ENCODE measurements at regions not wholly inside any gene's neighbourhood (a gene's known extent, or its start where the extent isn't known, plus 50 kb on each side); places are given as distances from the start of the nearest gene placed in this dataset.
A peak's percentile ranks its signal among the peaks of the same experiment; 100 is the strongest.

GRCh38 chr12:127619869-127620734, 646.9 kb upstream of the TMEM132C start:
- Histone ChIP-seq H2BK5ac (ENCODE audit: insufficient read length, low read length) (no peak overlapping the region), H3K14ac (ENCODE audit: insufficient read depth, low read length) (no peak overlapping the region), H3K23ac (ENCODE audit: insufficient read length, low read depth, low read length) (no peak overlapping the region), H3K9me3 (ENCODE audit: control insufficient read depth, low read depth, low read length) (no peaks in the 10 kb centered on the region), H3K79me1 (ENCODE audit: insufficient read depth, low read depth, low read length, poor library complexity, severe bottlenecking) (no peaks in the 10 kb centered on the region), H3T11ph (ENCODE audit: low read length) (no peak overlapping the region), H2BK12ac (ENCODE audit: insufficient read length, low read depth, low read length) (no peak overlapping the region), H3K27ac (ENCODE audit: insufficient read length, low read depth, low read length) (no peak overlapping the region), H2BK15ac (ENCODE audit: low read depth, low read length) (no peak overlapping the region), H4K20me1 (ENCODE audit: control insufficient read depth, insufficient read depth, insufficient read length) (no peaks in the 10 kb centered on the region), H4K91ac (ENCODE audit: insufficient read length, low read depth, low read length) (no peak overlapping the region), H3K18ac (ENCODE audit: insufficient read length, low read depth, low read length) (no peak overlapping the region), H2AFZ (ENCODE audit: low read length) (no peak overlapping the region), H3K4me1 (ENCODE audit: insufficient read depth, low read length) (peaks cover 6% of the 10 kb centered on the region; the same call in 1 of the 2 replicates), H2AK5ac (ENCODE audit: insufficient read length, low read length) (no peak overlapping the region), H2BK20ac (ENCODE audit: low read depth, low read length, poor library complexity, severe bottlenecking) (no peak overlapping the region), H3K23me2 (ENCODE audit: insufficient read length, low read depth, low read length, poor library complexity, severe bottlenecking) (no peaks in the 10 kb centered on the region), H3K56ac (ENCODE audit: insufficient read length, low read depth, low read length) (no peak overlapping the region), H3K4me2 (ENCODE audit: insufficient read depth, insufficient read length, low read length) (no peak overlapping the region), H3K4ac (ENCODE audit: low read depth, low read length) (no peak overlapping the region), H4K5ac (ENCODE audit: insufficient read length, low read depth, low read length) (no peak overlapping the region), H2BK120ac (ENCODE audit: low read depth, low read length, poor library complexity, severe bottlenecking) (no peak overlapping the region), H3K27me3 (ENCODE audit: insufficient read depth, low read length) (no peaks in the 10 kb centered on the region), H3K9ac (ENCODE audit: extremely low read depth, insufficient read length, low read length) (no peak overlapping the region), H3K79me2 (ENCODE audit: insufficient read depth, low read length) (no peaks in the 10 kb centered on the region), H4K8ac (replicated peaks; ENCODE audit: insufficient read length, low read depth, low read length) (no peak overlapping the region)
- Mint-ChIP-seq H3K4me1 (peaks cover 36 to 41% of the 10 kb centered on the region in 2 experiments), H3K4me3 (no peak overlapping the region), H3K27me3 (ENCODE audit: low read depth) (no peaks in the 10 kb centered on the region), H3K27ac (peak overlapping the region in 2 of 3 experiments; percentile 54 to 80; a peak in 3 of 7 replicates), H3K36me3 (ENCODE audit: insufficient read depth in 1 of 3, low read depth in 3 of 3) (no peaks in the 10 kb centered on the region; a peak in 2 of 7 replicates), H3K9me3 (peaks cover 0 to 3% of the 10 kb centered on the region in 2 experiments; a peak in 1 of 5 replicates)
- no peak for TF ChIP-seq CTCF (conservative IDR thresholded peaks at IDR 0.05)
- WGBS (ENCODE audit: extremely low coverage, insufficient read length, low lambda C conversion rate), result no CpG with 5 or more reads among the region's 10 CpGs
- DNase-seq, result no peak

Data from H9 (cell line).